Fibroblast of the conjunctiva (primary cell): ENCODE measurements at regions not wholly inside any gene's neighbourhood (a gene's known extent, or its start where the extent isn't known, plus 50 kb on each side); places are given as distances from the start of the nearest gene placed in this dataset.
"Not testable (repeated sequence)": the region's sequence is repeated elsewhere in the genome, so short reads cannot be mapped to it uniquely, and the experiment has no call there.

ENCODE experiments used
- DNase-seq: peaks from one replicate; pipeline ENCODE4 v3.0.0-alpha.2; 2010; ENCODE audit warnings: low read depth

DNA sequence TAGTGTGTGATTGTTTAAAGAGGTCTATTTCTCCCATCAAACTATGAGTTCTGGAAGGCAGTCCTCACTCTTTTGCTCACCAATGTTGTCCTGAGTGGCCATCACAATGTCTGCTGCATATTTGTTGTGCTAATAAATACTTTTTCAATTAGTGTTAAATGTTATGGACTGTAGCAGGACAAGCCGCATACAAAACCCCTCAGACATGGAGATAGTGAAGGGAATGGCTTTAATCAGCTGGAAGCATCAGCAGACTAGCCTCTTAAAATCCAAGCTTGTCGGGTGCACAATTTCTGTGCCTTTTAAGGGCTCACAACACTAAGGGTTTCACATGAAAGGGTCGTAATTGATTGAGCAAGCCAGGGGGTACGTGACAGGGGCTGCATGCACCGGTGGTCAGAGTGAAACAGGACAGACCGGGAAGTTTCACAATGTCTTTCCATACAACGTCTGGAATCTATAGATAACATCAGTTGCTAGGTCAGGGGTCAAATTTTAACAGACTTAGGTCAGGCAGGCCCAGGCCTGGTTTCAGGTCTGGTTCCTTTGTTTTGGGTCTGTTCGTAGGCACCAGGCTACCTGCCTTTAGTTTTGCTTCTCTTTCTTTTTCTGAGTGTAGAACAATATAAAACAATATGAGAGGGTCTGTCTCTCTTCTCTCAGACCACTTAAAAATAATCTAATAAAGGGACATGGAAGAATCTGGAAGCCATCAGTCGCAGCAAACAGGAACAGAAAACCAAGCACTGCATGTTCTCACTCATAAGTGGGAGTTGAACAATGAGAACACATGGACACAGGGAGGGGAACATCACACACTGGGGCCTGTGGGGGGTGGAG lies 327.6 kb upstream of the HTR1E start:
- no peak for DNase-seq

DNA sequence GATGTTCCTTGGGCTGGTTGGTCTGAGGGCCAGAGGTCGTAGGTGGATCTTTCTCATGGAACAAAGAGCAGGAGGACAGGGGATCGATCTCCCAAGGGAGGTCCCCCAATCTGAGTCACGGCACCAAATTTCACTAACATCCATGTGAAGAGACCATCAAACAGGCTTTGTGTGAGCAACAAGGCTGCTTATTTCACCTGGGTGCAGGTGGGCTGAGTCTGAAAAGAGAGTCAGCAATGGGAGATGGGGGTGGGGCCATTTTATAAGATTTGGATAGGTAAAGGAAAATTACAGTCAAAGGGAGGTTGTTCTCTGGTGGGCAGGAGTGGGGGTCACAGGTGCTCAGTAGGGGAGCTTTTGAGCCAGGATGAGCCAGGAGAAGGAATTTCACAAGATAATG lies 334.0 kb upstream of the HTR1E start:
- DNase-seq: not testable (repeated sequence)

GRCh38 chr6:86602093-86602492 lies 335.2 kb upstream of the HTR1E start:
- DNase-seq: not testable (repeated sequence)

DNA sequence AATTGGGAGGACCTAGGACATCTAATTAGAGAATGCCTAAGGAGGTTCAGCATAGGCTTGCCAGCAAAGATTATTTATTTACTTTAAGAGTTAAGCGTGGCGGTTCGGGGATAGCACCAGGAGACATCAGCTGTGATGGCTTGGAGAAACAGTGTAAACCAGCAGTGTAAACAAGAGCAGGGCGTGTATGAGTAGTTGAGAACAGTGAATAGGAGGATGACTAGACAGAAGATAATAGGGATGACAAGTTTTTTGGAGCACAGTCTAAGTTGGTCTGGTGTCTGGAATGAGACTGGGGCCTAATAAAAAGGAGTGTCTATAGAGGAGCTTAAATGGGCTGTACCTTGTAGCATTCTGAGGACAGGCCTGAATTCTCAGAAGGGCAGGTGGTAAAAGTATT lies 338.4 kb upstream of the HTR1E start:
- not testable (repeated sequence) for DNase-seq

GRCh38 chr6:86595641-86596040 lies 341.7 kb upstream of the HTR1E start:
- DNase-seq: no peak

- no peak for DNase-seq
Measured at GRCh38 chr6:86586195-86586594, 351.1 kb upstream of the HTR1E start.

GRCh38 chr6:86581833-86582232 lies 355.5 kb upstream of the HTR1E start:
- DNase-seq: no peak

- DNase-seq: no peak
Measured at GRCh38 chr6:86563197-86563596, 374.1 kb upstream of the HTR1E start.

- DNase-seq: no peak
Measured at GRCh38 chr6:86558318-86558717, 379.0 kb upstream of the HTR1E start.

DNA sequence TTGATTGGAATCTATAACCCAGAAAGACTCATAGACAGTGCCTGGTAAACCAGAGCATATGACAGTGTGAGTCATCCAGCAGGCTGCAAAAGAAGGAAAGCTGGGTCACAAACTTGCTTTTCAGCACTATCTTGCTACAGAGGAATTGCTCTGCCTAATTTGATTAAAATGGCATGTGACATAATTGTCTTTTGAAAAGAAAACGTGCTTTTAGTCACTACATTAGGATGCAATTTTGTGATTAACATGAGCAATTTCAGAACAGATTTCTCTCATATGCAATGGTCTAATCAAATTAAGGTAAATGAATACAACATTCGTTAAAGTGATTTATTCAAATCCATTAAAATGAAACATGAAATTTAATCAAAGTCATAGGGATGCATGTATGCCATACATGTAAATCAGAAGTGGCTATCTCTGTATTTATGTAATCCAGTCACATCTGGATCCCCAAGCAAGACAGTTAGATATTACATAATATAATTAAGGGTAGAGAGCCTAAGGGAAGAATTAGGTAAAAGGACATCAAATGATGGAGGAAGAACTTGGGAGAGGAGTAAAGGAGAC lies 400.0 kb upstream of the HTR1E start:
- no peak for DNase-seq

DNA sequence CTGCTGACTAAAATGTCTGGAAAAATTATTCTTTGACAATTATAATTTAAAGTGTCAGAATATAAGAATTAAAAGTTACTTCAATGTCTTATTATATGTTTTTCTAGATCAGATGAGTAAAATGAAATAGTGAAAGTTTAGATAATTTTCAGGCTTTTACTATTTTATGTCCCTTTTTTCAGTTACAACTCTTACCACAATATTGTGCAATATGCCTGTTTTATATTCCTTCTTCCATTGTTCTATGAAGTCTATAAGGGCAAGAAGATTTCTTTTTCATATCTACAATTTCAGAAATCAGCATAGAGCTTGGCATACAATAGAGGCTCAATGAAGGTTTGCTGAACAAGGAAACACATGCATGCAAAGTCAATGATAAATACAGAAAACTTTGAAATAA lies 401.2 kb upstream of the HTR1E start:
- no peak for DNase-seq

DNA sequence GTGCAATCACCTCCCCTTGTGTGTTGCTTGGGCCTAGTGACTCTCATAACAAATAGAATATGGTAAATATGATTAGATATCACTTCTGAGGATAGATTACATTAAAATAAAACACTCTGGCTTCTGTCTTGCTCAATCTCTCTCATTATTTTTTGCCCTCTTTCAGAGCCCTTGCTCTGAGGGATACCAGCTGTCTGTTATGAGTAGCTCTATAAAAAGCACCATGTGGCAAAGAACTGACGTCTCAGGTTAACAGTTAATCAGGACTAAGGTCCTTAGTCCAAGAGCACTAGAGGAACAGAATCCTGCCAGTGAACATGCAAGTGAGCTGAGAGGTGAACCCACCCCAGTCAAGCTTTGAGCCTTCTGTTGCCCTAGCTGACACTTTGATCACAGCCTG lies 402.2 kb upstream of the HTR1E start:
- no peak for DNase-seq

DNA sequence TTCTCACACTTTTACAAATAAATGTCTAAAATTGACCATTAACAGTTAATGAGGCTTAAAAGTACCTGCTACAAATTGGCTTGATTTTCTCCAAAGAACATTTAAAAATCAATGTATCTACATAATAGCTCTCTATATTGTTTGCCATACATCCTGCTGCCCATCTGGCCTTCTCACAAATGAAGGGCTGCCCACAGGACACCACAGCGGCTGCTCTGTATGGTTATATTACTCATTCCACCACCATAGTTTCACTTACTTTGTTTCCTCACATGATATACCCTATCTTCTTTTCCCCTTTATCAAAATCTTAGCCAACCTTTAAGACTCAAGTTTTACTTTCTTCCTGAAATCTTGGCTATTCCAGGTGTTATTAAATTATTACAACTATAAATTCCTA lies 407.7 kb upstream of the HTR1E start:
- DNase-seq: no peak

GRCh38 chr6:86526238-86526637 lies 411.1 kb upstream of the HTR1E start:
- no peak for DNase-seq

DNA sequence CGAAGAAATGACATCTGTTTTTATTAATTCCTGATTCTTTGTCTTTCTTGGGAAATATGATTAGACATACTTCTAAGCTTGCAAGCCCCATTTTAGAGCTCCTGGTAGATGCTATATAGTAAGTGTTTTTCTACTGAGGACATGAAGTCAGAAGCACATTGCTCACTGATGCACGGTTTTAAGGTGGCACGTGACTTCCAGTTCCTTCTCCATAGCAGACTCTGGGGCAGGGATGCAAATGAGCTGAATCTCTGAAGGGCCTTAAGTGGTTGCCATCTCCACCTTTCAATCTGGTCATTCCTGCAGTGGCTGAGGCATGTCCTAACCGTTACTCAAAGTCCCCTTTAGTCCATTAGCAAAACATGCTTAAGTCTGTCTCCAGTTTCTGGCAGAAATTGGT lies 421.2 kb upstream of the HTR1E start:
- DNase-seq: no peak

DNA sequence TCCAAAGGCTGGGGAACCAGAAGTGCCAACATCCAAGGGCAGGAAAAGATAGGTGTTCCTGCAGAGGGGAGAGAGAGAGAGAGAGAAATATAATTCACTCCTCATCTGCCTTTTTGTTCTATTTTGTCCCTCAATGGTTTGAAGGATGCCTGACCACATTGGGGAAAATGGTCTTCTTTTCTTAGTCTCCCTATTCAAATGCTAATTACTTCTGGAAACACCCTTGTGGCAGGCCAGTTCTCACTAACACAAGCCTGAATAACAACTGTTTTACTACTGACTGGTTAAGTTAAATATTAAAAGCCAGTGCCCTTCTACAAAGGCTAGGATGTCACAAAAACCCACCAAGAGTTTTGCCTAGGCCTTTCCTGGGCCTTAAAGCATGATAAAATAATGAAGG lies 425.4 kb upstream of the HTR1E start:
- DNase-seq: no peak

DNA sequence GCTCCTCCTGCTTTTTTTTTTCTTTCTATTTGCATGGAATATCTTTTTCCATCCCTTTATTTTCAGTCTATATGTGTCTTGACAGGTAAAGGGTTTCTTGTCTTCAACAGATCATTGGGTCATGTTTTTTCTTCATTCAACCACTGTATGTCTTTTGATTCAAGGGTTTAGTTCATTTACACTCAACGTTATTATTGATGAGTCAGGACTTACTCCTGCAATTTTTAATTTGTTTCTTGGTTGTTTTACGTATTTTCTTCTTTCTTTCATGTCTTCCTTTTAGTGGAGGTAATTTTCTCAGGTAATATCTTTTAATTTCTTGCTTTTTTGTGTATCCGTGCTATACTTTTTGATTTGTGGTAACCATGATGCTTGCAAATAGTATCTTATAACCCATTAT lies 429.1 kb upstream of the HTR1E start:
- no peak for DNase-seq

- DNase-seq: no peak
Measured at GRCh38 chr6:86502497-86502896, 434.8 kb upstream of the HTR1E start.

GRCh38 chr6:86500035-86500434 lies 437.3 kb upstream of the HTR1E start:
- no peak for DNase-seq

- not testable (repeated sequence) for DNase-seq
Measured at GRCh38 chr6:86489042-86489441, 448.3 kb upstream of the HTR1E start.

GRCh38 chr6:86487660-86488221 lies 449.6 kb upstream of the HTR1E start:
- DNase-seq: no peak

DNA sequence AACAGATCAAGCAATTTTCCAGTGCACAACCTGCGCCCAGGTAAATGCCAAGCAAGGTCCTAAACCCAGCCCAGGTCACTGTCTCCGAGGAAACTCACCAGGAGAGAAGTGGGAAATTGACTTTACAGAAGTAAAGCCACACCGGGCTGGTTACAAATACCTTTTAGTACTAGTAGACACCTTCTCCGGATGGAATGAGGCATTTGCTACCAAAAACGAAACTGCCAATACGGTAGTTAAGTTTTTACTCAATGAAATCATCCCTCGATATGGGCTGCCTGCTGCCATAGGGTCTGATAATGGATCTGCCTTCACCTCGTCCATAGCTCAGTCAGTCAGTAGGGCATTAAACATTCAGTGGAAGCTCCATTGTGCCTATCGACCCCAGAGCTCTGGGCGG lies 459.0 kb upstream of the HTR1E start:
- not testable (repeated sequence) for DNase-seq

DNA sequence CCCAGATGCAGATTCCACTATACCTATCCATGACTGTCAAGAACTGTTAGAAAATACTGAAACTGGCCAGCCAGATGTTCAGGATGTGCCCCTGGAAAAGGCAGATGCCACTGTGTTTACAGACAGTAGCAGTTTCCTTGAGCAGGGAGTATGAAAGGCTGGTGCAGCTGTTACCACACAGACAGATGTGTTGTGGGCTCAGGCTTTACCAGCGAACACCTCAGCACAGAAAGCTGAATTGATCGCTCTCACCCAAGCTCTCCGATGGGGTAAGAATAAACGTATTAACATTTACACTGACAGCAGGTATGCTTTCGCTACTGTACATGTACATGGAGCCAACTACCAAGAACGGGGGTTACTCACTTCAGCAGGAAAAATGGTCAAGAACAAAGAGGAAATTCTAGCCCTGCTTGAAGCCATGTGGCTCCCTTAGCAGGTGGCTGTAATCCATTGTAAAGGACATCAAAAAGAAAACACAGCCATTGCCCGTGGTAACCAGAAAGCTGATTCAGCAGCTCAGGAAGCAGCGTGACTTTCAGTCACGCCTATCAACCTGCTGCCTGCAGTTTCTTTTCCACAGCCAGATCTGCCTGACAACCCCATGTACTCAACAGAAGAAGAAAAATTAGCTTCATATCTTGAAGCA lies 459.7 kb upstream of the HTR1E start:
- DNase-seq: no peak
